ENCODE measurements at regions not wholly inside any gene's neighbourhood (a gene's known extent, or its start where the extent isn't known, plus 50 kb on each side); places are given as distances from the start of the nearest gene placed in this dataset.
"Not testable (repeated sequence)": the region's sequence is repeated elsewhere in the genome, so short reads cannot be mapped to it uniquely, and the experiment has no call there.

DNA sequence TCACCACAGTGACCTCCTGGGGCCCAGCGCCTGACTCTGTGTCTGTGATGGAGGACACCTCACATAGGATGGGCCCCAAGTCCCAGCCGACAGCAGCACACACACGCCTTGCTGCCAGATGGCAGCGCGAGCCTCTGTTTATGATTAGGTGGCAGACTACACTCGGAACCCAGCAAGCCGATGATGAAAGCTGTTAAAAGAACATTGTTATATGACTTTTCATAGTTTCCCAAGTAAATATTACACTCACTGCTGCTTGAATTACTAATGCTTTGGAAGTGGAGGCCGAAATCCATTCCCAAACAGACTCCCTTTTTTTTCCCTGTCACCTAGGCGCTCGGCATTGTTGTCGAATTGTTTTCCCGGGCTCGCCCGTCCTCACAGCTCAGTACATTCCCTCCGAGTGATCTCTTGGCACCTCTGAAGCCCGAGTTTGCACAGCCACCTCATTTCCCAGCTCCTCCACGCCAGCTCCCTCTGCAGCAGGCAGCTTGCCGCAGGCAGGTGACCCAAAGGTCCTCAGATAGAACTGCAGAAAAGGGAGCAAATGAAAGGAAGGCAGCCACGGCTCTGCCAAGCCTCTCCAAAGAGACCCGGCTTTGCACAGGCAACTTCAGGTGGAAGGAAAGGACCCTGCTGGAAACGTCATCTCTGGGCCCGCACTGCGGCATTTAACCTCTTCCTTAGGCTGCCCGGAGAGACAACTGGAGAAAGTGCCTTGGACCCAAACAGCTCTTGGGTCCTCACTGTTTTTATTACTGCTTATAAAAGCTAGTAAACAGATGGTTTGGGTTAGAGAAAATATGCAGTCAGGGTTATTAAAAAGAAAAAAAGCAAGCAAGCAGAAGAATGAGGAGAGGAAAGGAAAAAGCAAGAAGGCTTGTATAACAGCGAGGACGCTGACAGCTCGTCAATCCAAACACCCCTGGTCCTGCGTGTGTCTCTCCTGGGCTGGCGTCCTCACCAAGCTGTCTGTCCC lies 72.2 kb upstream of the SLC25A33 start:
- peak; percentile 40 for DNase-seq (ENCODE audit: low read depth)

DNA sequence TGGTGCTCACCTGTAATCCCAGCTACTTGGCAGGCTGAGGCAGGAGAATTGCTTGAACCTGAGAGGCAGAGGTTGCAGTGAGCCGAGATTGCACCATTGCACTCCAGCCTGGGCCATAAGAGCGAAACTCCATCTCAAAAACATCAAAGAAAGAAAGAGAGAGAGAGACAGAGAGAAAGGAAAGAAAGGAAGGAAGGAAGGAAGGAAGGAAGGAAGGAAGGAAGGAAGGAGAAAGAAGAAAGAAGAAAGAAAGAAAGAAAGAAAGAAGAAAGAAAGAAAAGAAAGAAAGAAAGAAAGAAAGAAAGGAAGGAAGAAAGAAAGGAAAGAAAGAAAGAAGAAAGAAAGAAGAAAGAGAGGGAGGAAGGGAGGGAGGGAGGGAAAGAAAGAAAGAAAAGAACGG lies 69.4 kb upstream of the SLC25A33 start:
- not testable (repeated sequence) for DNase-seq (ENCODE audit: low read depth)

DNA sequence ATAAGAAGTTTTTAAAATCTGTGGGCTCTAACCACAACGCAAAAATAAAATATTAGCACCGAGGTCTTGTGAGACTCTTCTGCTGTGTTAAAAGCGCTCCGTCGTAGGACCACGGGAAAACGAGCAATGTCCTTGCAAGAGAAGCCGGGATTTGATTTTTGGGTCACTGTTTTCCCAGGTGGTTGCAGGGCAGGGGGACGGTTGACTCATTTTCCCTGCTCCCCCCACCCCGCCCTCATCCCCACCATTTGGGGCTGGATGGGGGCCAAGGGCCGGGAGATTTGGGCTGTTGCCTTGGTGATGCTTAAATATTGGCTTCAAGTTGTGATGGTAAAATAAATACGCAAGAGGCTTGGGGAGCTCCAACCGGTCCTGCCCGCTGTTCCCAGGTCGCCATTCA lies 67.6 kb upstream of the SLC25A33 start:
- no peak for DNase-seq (ENCODE audit: low read depth)

DNA sequence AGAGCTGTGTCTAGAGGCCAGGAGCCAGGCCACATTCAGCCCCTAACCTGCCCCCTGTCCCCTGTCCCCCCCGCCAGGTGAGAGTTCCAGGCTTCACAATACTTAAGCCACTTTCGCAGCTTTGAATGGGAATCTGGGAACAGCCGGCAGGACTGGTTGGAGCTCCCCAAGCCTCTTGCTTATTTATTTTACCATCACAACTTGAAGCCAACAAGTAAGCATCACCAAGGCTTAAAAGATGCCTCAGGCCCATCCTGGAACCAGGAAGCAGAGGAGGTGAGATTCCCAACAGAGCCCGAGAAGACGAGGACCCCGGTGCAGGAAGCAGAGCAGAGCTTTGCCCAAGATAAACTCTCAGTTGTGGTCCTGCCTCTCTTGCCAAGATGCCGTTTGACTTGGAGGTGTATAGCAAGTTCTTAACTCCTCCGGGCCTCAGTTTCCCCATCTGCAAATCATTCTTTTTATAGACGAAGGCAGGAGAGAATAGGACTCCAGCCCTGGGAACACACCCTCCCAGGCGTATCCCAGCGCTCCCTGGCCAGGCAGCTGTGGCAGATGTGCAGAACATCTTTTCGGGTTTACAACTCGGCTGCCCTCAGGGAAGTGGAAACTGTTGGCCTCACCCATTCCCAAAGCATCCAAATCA lies 66.8 kb upstream of the SLC25A33 start:
- no peak for DNase-seq (ENCODE audit: low read depth)

DNA sequence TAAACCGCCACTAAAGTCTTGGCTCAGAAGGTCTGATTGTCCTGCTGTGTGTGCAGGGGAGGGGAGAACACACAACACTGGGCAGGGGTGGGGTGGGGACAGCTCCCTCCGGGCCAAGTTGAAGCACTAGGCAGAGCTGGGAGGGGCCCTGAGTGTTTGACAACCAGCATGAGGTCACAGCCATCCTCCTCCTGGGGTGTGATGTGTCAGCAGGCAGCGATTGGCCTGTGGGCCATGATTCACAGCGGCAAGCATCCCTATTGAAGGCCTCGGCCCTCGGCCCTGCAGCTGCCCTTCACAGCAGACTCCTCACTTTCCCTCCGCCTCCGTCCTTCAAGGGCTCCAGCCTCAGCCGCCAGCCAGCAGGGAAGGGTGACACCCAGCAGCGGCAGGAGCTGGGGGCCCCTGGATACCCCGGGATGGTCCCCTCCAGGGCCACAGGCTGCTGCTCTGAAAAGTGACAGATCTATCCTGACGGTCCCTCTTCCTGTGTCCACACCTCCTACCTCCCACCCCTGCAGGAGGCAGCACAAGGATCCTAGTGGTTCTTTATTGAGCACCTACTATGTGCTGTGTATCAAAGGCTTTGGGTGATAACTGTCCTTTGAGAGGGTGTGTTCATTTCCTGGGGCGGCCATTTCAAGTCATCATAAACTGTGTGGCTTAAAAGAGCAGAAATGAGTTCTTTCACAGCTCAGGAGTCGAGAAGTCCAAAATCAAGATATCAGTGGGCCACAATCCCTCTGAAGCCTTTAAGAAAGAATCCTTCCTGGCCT lies 66.0 kb upstream of the SLC25A33 start:
- peak; percentile 92 for DNase-seq (ENCODE audit: low read depth)

DNA sequence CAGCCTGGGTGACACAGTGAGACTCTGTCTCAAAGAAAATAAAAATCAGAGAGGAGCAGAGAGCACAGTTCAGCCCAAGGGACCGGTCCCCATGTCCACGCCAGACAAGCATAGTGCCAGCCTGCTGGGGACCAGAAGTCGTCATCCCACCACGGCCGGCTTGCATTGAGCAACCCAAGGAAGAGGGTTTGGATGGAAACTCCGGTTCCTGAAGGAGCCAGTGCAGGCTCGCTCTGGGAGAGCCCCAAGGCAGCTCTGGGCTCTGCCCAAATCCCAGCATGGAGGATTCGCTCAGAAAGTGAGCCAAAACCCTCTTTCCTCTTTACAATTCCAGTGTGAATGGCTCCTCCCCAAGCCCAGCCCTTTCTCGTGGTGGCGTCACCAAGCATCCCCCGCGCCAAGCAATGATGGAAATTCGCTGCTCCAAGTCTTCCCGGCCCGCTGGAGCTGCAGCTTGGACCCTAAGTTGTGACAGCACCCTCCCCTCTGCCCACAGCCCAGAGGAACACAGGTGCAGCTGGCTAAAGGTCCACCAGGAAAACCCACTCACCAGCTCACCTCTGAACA lies 64.1 kb upstream of the SLC25A33 start:
- no peak for DNase-seq (ENCODE audit: low read depth)

DNA sequence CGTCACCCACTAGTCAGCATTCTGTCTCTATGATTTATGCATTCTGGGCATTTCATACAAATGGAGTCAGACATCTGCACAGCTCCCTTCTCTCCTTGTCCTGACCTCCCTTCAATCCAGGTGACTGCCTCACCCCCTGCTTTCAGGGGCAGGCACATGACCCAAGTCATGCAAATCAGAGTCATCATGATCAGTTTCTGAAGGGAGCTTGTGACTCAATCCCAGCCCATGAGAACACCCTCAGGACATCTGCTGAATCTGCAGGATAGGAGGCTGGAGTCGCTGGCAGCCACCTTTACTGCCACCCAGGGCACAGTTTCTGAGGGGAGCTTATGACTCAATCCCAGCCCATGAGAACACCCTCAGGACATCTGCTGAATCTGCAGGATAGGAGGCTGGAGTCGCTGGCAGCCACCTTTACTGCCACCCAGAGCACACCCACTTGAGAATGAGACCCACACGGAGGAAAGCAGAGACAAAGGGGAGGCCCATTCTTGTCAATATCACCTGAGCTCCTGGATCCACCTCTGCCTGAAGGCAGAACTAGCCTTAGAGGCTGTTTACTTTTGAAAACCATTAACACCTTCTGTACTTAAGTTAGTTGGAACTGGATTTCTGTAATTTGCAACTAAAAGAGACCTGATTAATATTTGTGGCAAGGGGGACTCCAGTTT lies 62.3 kb upstream of the SLC25A33 start:
- DNase-seq (ENCODE audit: low read depth), result no peak

DNA sequence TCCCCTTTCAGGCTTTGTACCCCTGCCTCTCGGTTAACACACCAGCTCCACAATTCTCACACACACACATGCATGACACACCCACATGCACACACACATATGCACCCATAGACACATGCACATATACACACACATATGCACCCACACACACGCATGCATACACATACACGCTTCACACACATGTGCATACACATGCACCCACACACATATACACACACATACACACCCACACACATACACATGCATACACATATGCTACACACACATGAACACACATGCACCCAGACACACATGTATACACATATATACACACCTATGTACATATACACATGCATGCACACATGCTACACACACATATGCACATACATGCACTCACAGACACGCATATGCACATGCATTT lies 61.7 kb upstream of the SLC25A33 start:
- DNase-seq (ENCODE audit: low read depth), result no peak

DNA sequence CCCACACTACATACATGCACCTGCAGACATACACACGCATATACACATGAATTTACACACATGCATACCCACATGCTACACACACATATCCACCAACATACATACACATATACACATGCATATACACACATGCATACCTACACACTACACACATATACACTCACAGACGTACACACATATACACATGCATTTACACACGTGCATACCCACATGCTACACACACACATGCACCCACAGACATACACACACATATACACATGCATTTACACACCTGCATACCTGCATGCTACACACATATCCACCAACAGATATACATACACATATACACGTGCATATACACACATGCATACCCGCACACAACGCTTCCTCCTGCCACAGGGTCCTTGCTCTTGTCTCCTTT lies 61.2 kb upstream of the SLC25A33 start:
- no peak for DNase-seq (ENCODE audit: low read depth)

DNA sequence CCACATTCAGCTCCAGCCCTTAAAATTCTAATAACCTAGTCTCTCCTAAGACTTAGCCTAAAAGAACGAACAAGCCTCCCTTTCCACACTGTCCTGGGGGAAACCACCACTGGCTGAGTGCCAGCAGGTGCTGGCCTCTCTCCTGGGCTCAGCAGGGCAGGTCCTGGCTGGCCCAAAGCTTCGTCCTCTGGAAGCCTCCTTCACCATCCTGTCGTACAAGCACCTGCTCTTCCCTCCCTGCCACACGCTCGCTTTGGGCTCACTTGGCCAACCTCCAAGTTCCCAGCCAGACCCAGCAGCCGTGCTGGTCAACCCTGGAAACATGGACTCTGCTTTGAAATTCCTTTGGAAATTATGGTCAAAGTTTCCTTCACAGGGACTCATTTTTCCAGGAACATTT lies 58.2 kb upstream of the SLC25A33 start:
- DNase-seq (ENCODE audit: low read depth), result no peak

DNA sequence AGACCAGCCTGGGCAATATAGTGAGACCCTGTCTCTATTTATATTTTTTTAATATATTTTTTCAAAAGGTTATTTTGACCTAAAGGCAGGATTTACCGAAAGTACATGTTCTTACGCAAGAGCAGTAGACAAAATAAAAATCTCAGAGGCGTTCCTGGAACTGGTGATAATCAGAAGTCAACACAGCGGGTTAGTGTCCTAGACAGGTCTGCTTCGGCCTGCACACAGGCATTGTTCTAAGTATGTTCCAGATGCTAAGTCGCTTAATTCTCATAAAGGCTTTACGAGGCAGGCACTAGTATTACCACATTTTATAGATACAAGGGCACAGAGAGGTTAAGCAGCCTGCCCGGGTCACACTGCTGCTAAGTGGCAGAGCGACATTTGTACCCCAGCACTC lies 56.9 kb upstream of the SLC25A33 start:
- no peak for DNase-seq (ENCODE audit: low read depth)

DNA sequence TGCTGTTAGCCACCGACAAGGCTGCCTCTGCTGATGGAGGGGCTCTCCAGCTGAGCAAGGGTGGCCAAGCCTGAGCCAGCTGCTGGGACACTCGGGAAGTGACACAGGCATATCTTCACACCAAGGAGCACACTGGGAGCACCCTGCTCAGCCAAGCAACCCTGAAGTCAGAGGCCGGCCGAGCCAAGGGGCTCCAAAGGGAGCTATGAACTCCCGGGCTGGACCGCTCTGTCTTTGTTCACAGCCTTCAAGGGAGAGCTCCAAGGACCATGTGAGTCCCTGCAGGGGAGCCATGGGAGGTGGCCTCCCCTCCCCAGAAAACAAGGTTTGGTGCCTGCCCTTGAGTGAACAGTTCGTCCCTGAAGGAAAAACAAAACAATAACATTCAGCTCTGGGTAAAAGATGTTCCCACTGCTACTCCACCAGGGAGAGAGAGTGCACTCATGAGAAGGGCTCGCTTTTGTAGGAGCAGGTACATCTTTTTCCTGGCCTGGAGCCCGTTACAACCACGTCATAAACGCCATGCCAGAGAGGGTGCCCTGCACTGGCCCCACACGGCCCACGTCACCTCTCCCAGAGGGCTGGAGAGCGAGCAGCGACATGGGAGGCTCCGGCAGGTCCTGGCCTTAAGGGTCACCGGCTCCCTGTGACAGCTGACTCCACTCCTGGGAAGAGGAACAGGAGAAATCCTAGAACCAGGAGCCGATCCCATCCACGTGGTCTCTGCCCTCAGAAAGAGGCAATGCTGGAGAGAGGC lies 56.3 kb upstream of the SLC25A33 start:
- no peak for DNase-seq (ENCODE audit: low read depth)

DNA sequence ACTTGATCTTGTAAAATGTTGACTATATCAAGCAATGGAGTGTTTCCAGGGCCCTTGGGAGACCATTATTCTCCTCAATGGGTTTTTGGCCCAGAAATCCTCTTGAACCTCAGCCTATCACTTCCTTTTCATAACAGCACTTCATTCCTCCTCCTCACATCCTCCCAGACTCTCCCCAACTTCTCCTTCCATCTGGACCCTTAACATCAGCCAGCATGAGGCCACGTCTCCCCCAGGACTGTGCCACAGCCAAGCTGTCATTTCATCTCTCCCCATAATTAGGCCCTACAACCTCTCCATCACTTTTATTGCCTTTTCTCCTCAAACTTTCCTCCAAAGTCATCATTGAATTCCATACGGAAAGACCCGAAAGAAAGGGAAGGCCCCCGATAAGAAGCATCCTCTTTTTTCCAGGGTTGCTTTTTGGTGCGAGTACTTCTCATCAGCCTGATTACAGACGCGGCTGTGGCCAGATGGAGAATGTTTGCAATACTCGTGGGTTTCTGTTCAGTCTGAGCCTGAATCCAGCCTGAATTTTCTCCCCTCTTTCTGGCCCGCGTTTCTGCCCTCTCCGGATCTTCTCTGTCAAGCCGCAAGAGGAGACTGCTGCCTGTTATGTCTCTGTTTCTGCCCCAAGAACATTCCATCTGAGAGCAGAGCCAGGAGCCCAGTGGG lies 52.7 kb upstream of the SLC25A33 start:
- no peak for DNase-seq (ENCODE audit: low read depth)

Data from fibroblast of the conjunctiva (primary cell).